ENCODE measurements at regions not wholly inside any gene's neighbourhood (a gene's known extent, or its start where the extent isn't known, plus 50 kb on each side); places are given as distances from the start of the nearest gene placed in this dataset.
"Not testable (repeated sequence)": the region's sequence is repeated elsewhere in the genome, so short reads cannot be mapped to it uniquely, and the experiment has no call there.

GRCh38 chr10:38242061-38242649, 148.0 kb downstream of the ZNF37A start:
- H2BK20ac ChIP-seq (ENCODE audit: low read depth, low read length, poor library complexity, severe bottlenecking); H2BK15ac ChIP-seq (ENCODE audit: low read depth, low read length); H3K23ac ChIP-seq (ENCODE audit: insufficient read length, low read depth, low read length); H3K4me2 ChIP-seq (ENCODE audit: insufficient read depth, insufficient read length, low read length); H2BK120ac ChIP-seq (ENCODE audit: low read depth, low read length, poor library complexity, severe bottlenecking); H3T11ph ChIP-seq (ENCODE audit: low read length); H3K4me3 Mint-ChIP-seq; H4K20me1 ChIP-seq (ENCODE audit: control insufficient read depth, insufficient read depth, insufficient read length); H2AFZ ChIP-seq (ENCODE audit: low read length); H4K91ac ChIP-seq (ENCODE audit: insufficient read length, low read depth, low read length); H3K27me3 ChIP-seq (ENCODE audit: insufficient read depth, low read length); H3K27me3 Mint-ChIP-seq (ENCODE audit: low read depth); DNase-seq; H3K4me1 ChIP-seq (ENCODE audit: insufficient read depth, low read length); H3K36me3 Mint-ChIP-seq (ENCODE audit: insufficient read depth in 1 of 3, low read depth in 3 of 3); H4K8ac ChIP-seq (replicated peaks; ENCODE audit: insufficient read length, low read depth, low read length); H3K23me2 ChIP-seq (ENCODE audit: insufficient read length, low read depth, low read length, poor library complexity, severe bottlenecking); H3K14ac ChIP-seq (ENCODE audit: insufficient read depth, low read length); H2AK5ac ChIP-seq (ENCODE audit: insufficient read length, low read length); H3K4me1 Mint-ChIP-seq; H3K79me2 ChIP-seq (ENCODE audit: insufficient read depth, low read length); H4K5ac ChIP-seq (ENCODE audit: insufficient read length, low read depth, low read length); H3K9ac ChIP-seq (ENCODE audit: extremely low read depth, insufficient read length, low read length); H2BK12ac ChIP-seq (ENCODE audit: insufficient read length, low read depth, low read length); H3K79me1 ChIP-seq (ENCODE audit: insufficient read depth, low read depth, low read length, poor library complexity, severe bottlenecking); H3K18ac ChIP-seq (ENCODE audit: insufficient read length, low read depth, low read length); H3K56ac ChIP-seq (ENCODE audit: insufficient read length, low read depth, low read length); H3K4ac ChIP-seq (ENCODE audit: low read depth, low read length); H3K27ac ChIP-seq (ENCODE audit: insufficient read length, low read depth, low read length); H2BK5ac ChIP-seq (ENCODE audit: insufficient read length, low read length); H3K27ac Mint-ChIP-seq: not testable (repeated sequence)
- H3K9me3 ChIP-seq (ENCODE audit: control insufficient read depth, low read depth, low read length), result peaks cover 15% of the 10 kb centered on the region
- peaks cover 64 to 70% of the 10 kb centered on the region in 2 experiments for H3K9me3 Mint-ChIP-seq
- WGBS (ENCODE audit: extremely low coverage, insufficient read length, low lambda C conversion rate), result no CpG with 5 or more reads among the region's 2 CpGs

DNA sequence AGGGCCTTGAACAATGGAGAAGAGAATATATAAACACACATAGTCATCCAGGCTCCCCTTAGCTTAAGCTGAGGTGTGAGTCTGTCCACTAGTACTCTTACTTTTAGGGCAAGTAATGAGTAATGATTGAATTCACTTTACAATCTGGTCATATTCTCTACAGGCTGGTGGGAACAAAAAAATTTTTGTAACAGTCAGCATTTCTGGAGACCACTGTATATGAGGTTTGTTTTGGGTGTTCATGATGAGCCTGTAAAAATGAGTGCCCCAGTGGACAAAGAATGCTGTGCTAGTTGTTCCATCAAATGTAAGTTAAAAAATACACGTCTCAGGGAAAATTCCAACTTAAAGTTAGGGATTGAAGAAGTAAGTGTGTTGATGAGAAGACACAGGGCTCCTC, 154.0 kb downstream of the ZNF37A start:
- not testable (repeated sequence) for H2BK20ac ChIP-seq (ENCODE audit: low read depth, low read length, poor library complexity, severe bottlenecking); H2BK5ac ChIP-seq (ENCODE audit: insufficient read length, low read length); H3K4me2 ChIP-seq (ENCODE audit: insufficient read depth, insufficient read length, low read length); H2BK120ac ChIP-seq (ENCODE audit: low read depth, low read length, poor library complexity, severe bottlenecking); DNase-seq; H4K91ac ChIP-seq (ENCODE audit: insufficient read length, low read depth, low read length); H3K23me2 ChIP-seq (ENCODE audit: insufficient read length, low read depth, low read length, poor library complexity, severe bottlenecking); H3K4ac ChIP-seq (ENCODE audit: low read depth, low read length); H2AFZ ChIP-seq (ENCODE audit: low read length); H4K8ac ChIP-seq (replicated peaks; ENCODE audit: insufficient read length, low read depth, low read length); H4K20me1 ChIP-seq (ENCODE audit: control insufficient read depth, insufficient read depth, insufficient read length); H3K27ac Mint-ChIP-seq; H3T11ph ChIP-seq (ENCODE audit: low read length); H3K79me2 ChIP-seq (ENCODE audit: insufficient read depth, low read length); H4K5ac ChIP-seq (ENCODE audit: insufficient read length, low read depth, low read length); H3K18ac ChIP-seq (ENCODE audit: insufficient read length, low read depth, low read length); H3K79me1 ChIP-seq (ENCODE audit: insufficient read depth, low read depth, low read length, poor library complexity, severe bottlenecking); H2BK15ac ChIP-seq (ENCODE audit: low read depth, low read length); H3K27me3 Mint-ChIP-seq (ENCODE audit: low read depth); H3K23ac ChIP-seq (ENCODE audit: insufficient read length, low read depth, low read length); H3K56ac ChIP-seq (ENCODE audit: insufficient read length, low read depth, low read length); H3K27ac ChIP-seq (ENCODE audit: insufficient read length, low read depth, low read length); H3K4me1 Mint-ChIP-seq; H3K4me3 Mint-ChIP-seq; H2BK12ac ChIP-seq (ENCODE audit: insufficient read length, low read depth, low read length); H3K27me3 ChIP-seq (ENCODE audit: insufficient read depth, low read length); H2AK5ac ChIP-seq (ENCODE audit: insufficient read length, low read length); H3K4me1 ChIP-seq (ENCODE audit: insufficient read depth, low read length); H3K14ac ChIP-seq (ENCODE audit: insufficient read depth, low read length); H3K9ac ChIP-seq (ENCODE audit: extremely low read depth, insufficient read length, low read length)
- no CpG with 5 or more reads among the region's 1 CpG for WGBS (ENCODE audit: extremely low coverage, insufficient read length, low lambda C conversion rate)
- H3K36me3 Mint-ChIP-seq (ENCODE audit: insufficient read depth in 1 of 3, low read depth in 3 of 3), result peaks cover 0 to 15% (median 8%) of the 10 kb centered on the region in 3 experiments; a peak in 5 of 7 replicates
- peaks cover 85 to 88% of the 10 kb centered on the region in 2 experiments for H3K9me3 Mint-ChIP-seq
- peaks cover 22% of the 10 kb centered on the region for H3K9me3 ChIP-seq (ENCODE audit: control insufficient read depth, low read depth, low read length)

All from H9 (cell line).